H9 (cell line): ENCODE measurements at regions not wholly inside any gene's neighbourhood (a gene's known extent, or its start where the extent isn't known, plus 50 kb on each side); places are given as distances from the start of the nearest gene placed in this dataset.

ENCODE experiments used
- DNase-seq: peaks from one replicate; pipeline ENCODE4 v3.0.0-alpha.2; 2017
- H2AFZ ChIP-seq: one replicate; pipeline ENCODE4 v1.6.1; 2013; ENCODE audit warnings: mild to moderate bottlenecking, low read length, control low read depth, moderate library complexity
- H2AK5ac ChIP-seq: 2 replicates; pipeline ENCODE4 v1.6.1; 2013; ENCODE audit warnings: low read length, control low read depth, mixed read lengths; ENCODE audit not compliant: insufficient read length
- H2BK120ac ChIP-seq: one replicate; pipeline ENCODE4 v1.6.1; 2013; ENCODE audit warnings: low read depth, mild to moderate bottlenecking, low read length, control low read depth, inconsistent platforms; ENCODE audit not compliant: poor library complexity, severe bottlenecking
- H2BK12ac ChIP-seq: 2 replicates; pipeline ENCODE4 v1.6.1; 2013; ENCODE audit warnings: low read length, control low read depth, mixed read lengths, low read depth; ENCODE audit not compliant: insufficient read length
- H2BK15ac ChIP-seq: 2 replicates; pipeline ENCODE4 v1.6.1; 2013; ENCODE audit warnings: low read depth, low read length, control low read depth
- H2BK20ac ChIP-seq: one replicate; pipeline ENCODE4 v1.6.1; 2013; ENCODE audit warnings: low read depth, mild to moderate bottlenecking, low read length, control low read depth, inconsistent platforms; ENCODE audit not compliant: poor library complexity, severe bottlenecking
- H2BK5ac ChIP-seq: 2 replicates; pipeline ENCODE4 v1.6.1; 2013; ENCODE audit warnings: low read length, control low read depth, mixed read lengths; ENCODE audit not compliant: insufficient read length
- H3K14ac ChIP-seq: 2 replicates; pipeline ENCODE4 v1.6.1; 2013; ENCODE audit warnings: low read length, control low read depth; ENCODE audit not compliant: insufficient read depth
- H3K18ac ChIP-seq: 2 replicates; pipeline ENCODE4 v1.6.1; 2013; ENCODE audit warnings: low read depth, mild to moderate bottlenecking, mixed read lengths, low read length, control low read depth; ENCODE audit not compliant: insufficient read length
- H3K23ac ChIP-seq: 2 replicates; pipeline ENCODE4 v1.6.1; 2013; ENCODE audit warnings: low read length, control low read depth, mixed read lengths, low read depth; ENCODE audit not compliant: insufficient read length
- H3K23me2 ChIP-seq: 2 replicates; pipeline ENCODE4 v1.6.1; 2013; ENCODE audit warnings: low read depth, mild to moderate bottlenecking, mixed read lengths, low read length, control low read depth; ENCODE audit not compliant: insufficient read length, poor library complexity, severe bottlenecking
- H3K27ac ChIP-seq: 2 replicates; pipeline ENCODE4 v1.5.1; 2013; ENCODE audit warnings: low read length, control low read depth, mixed read lengths, low read depth; ENCODE audit not compliant: insufficient read length
- H3K27me3 ChIP-seq: 2 replicates; pipeline ENCODE4 v1.6.1; 2013; ENCODE audit warnings: low read length, control low read depth, inconsistent platforms; ENCODE audit not compliant: insufficient read depth
- H3K4ac ChIP-seq: 2 replicates; pipeline ENCODE4 v1.6.1; 2013; ENCODE audit warnings: low read depth, mild to moderate bottlenecking, control low read depth, inconsistent platforms, low read length, moderate library complexity
- H3K4me1 ChIP-seq: 2 replicates; pipeline ENCODE4 v1.6.1; 2013; ENCODE audit warnings: low read length, control low read depth, inconsistent platforms; ENCODE audit not compliant: insufficient read depth
- H3K4me2 ChIP-seq: 2 replicates; pipeline ENCODE4 v1.6.1; 2013; ENCODE audit warnings: low read length, control low read depth, mixed read lengths; ENCODE audit not compliant: insufficient read length, insufficient read depth
- H3K56ac ChIP-seq: 2 replicates; pipeline ENCODE4 v1.6.1; 2013; ENCODE audit warnings: low read depth, mild to moderate bottlenecking, mixed read lengths, low read length, control low read depth; ENCODE audit not compliant: insufficient read length
- H3K79me1 ChIP-seq: 2 replicates; pipeline ENCODE4 v1.6.1; 2013; ENCODE audit warnings: low read depth, mild to moderate bottlenecking, moderate library complexity, low read length, control low read depth, inconsistent platforms; ENCODE audit not compliant: insufficient read depth, poor library complexity, severe bottlenecking
- H3K79me2 ChIP-seq: 2 replicates; pipeline ENCODE4 v1.6.1; 2013; ENCODE audit warnings: low read length, control low read depth, inconsistent platforms; ENCODE audit not compliant: insufficient read depth
- H3K9ac ChIP-seq: 2 replicates; pipeline ENCODE4 v1.6.1; 2013; ENCODE audit warnings: low read length, control low read depth, mixed read lengths; ENCODE audit not compliant: insufficient read length; ENCODE audit errors: extremely low read depth
- H3K9me3 ChIP-seq: one replicate; pipeline ENCODE4 v1.6.1; 2013; ENCODE audit warnings: low read depth, low read length, inconsistent platforms; ENCODE audit not compliant: control insufficient read depth
- H3T11ph ChIP-seq: one replicate; pipeline ENCODE4 v1.6.1; 2013; ENCODE audit warnings: mild to moderate bottlenecking, low read length, control low read depth, inconsistent platforms
- H4K20me1 ChIP-seq: one replicate; pipeline ENCODE4 v1.6.1; 2013; ENCODE audit not compliant: control insufficient read depth, insufficient read length, insufficient read depth
- H4K5ac ChIP-seq: 2 replicates; pipeline ENCODE4 v1.6.1; 2013; ENCODE audit warnings: low read depth, mild to moderate bottlenecking, mixed read lengths, low read length, control low read depth; ENCODE audit not compliant: insufficient read length
- H4K8ac ChIP-seq: replicated peaks from 2 replicates; pipeline ENCODE4 v1.6.1; 2013; ENCODE audit warnings: low read length, control low read depth, mixed read lengths, low read depth; ENCODE audit not compliant: insufficient read length
- H4K91ac ChIP-seq: 2 replicates; pipeline ENCODE4 v1.6.1; 2013; ENCODE audit warnings: low read depth, mild to moderate bottlenecking, moderate library complexity, mixed read lengths, low read length, control low read depth; ENCODE audit not compliant: insufficient read length
- H3K27ac Mint-ChIP-seq, 3 experiments: 2 replicates in 2 of 3; 3 replicates in 1 of 3; pipeline ENCODE4 v1.8.0; 2020 to 2021; ENCODE audit warnings: mixed read lengths in 3 of 3, mild to moderate bottlenecking in 1 of 3, moderate library complexity in 1 of 3
- H3K27me3 Mint-ChIP-seq: 2 replicates; pipeline ENCODE4 v1.8.0; 2021; ENCODE audit warnings: low read depth, mild to moderate bottlenecking, moderate library complexity, mixed read lengths
- H3K36me3 Mint-ChIP-seq, 3 experiments: 2 replicates in 2 of 3; 3 replicates in 1 of 3; pipeline ENCODE4 v1.8.0; 2020 to 2021; ENCODE audit warnings: low read depth in 3 of 3, mixed read lengths in 3 of 3; ENCODE audit not compliant: insufficient read depth in 1 of 3
- H3K4me1 Mint-ChIP-seq, 2 experiments: 2 replicates each; pipeline ENCODE4 v1.8.0; 2020; ENCODE audit warnings: mixed read lengths in 2 of 2
- H3K4me3 Mint-ChIP-seq, 2 experiments: 2 replicates in 1 of 2; 3 replicates in 1 of 2; pipeline ENCODE4 v1.8.0; 2020 to 2021; ENCODE audit warnings: mild to moderate bottlenecking in 2 of 2, mixed read lengths in 2 of 2, moderate library complexity in 1 of 2
- H3K9me3 Mint-ChIP-seq, 2 experiments: 2 replicates in 1 of 2; 3 replicates in 1 of 2; pipeline ENCODE4 v1.8.0; 2020; ENCODE audit warnings: mild to moderate bottlenecking in 2 of 2, mixed read lengths in 2 of 2, moderate library complexity in 1 of 2
- CTCF ChIP-seq: fragments of 200-600 bp; sonication (generic); conservative IDR thresholded peaks from 3 replicates; pipeline ENCODE4 v1.8.0; 2021; ENCODE audit warnings: antibody characterized with exemption, mild to moderate bottlenecking
- WGBS: extraction: QIAGEN DNeasy Blood & Tissue Kit; methylation state at CpG from one replicate; pipeline ENCODE4 v1.1.7; 2013; ENCODE audit warnings: missing lambda C conversion rate, low lambda C conversion rate, mixed read lengths; ENCODE audit not compliant: insufficient read length; ENCODE audit errors: extremely low coverage; 5-methylcytosine and 5-hydroxymethylcytosine counted together

GRCh38 chr1:80349218-80349617 is 1342.7 kb upstream of the ADGRL4 start:
- Histone ChIP-seq H3K23ac (no peak overlapping the region), H3K27me3 (no peaks in the 10 kb centered on the region), H4K5ac (no peak overlapping the region), H3K4me1 (no peaks in the 10 kb centered on the region; the same call in 1 of the 2 replicates), H3T11ph (no peak overlapping the region), H2BK120ac (no peak overlapping the region), H2BK12ac (no peak overlapping the region), H3K14ac (no peak overlapping the region), H3K27ac (no peak overlapping the region), H3K18ac (no peak overlapping the region), H3K23me2 (no peaks in the 10 kb centered on the region), H2BK20ac (no peak overlapping the region), H3K4ac (no peak overlapping the region), H2BK5ac (no peak overlapping the region), H4K8ac (no peak overlapping the region), H4K20me1 (no peaks in the 10 kb centered on the region), H2AFZ (no peak overlapping the region), H3K79me1 (no peaks in the 10 kb centered on the region), H2BK15ac (no peak overlapping the region), H3K9ac (no peak overlapping the region), H2AK5ac (no peak overlapping the region), H3K9me3 (no peaks in the 10 kb centered on the region), H3K4me2 (no peak overlapping the region), H3K79me2 (no peaks in the 10 kb centered on the region), H4K91ac (no peak overlapping the region), H3K56ac (no peak overlapping the region)
- Mint-ChIP-seq H3K27me3 (no peaks in the 10 kb centered on the region), H3K27ac (no peak overlapping the region), H3K9me3 (no peaks in the 10 kb centered on the region), H3K36me3 (no peaks in the 10 kb centered on the region), H3K4me1 (peaks cover 3 to 16% of the 10 kb centered on the region in 2 experiments), H3K4me3 (no peak overlapping the region)
- TF ChIP-seq CTCF: no peak
- peak; percentile 42 for DNase-seq
- WGBS: no CpG with 5 or more reads among the region's 9 CpGs
